HEK293 (cell line): ENCODE measurements at regions not wholly inside any gene's neighbourhood (a gene's known extent, or its start where the extent isn't known, plus 50 kb on each side); places are given as distances from the start of the nearest gene placed in this dataset.

Source experiments
- CTCF ChIA-PET: fragments of 350-600 bp; formaldehyde crosslinking; extraction: SDS; loops from one replicate; lab custom pipeline; 2021; ENCODE audit warnings: antibody characterized with exemption; lab: Yijun Ruan, JAX
- POLR2A ChIA-PET: fragments of 300-600 bp; formaldehyde crosslinking; extraction: SDS; loops from one replicate; lab custom pipeline; 2020; ENCODE audit warnings: antibody characterized with exemption, inconsistent platforms; lab: Yijun Ruan, JAX
- H3K27ac ChIP-seq: fragments of 200-500 bp; sonication (Bioruptor generic); 2 replicates; pipeline ENCODE4 v1.5.1; 2014; ENCODE audit warnings: low read depth, low read length, control low read depth, inconsistent platforms; ENCODE audit errors: extremely low read depth
- H3K36me3 ChIP-seq, 2 experiments: fragments of 200-500 bp in 1 of 2; sonication (Bioruptor generic) in 1 of 2; 1 replicate in 1 of 2; 2 replicates in 1 of 2; pipeline ENCODE4 v1.5.1; 2014 to 2017; ENCODE audit warnings: inconsistent platforms in 2 of 2, low read length in 2 of 2; ENCODE audit not compliant: control insufficient read depth in 2 of 2, insufficient read depth in 1 of 2
- H3K4me1 ChIP-seq: fragments of 200-500 bp; sonication (Bioruptor generic); 2 replicates; pipeline ENCODE4 v1.5.1; 2014; ENCODE audit warnings: mild to moderate bottlenecking, low read length, inconsistent platforms; ENCODE audit not compliant: control insufficient read depth, insufficient read depth
- H3K4me3 ChIP-seq: 2 replicates; pipeline ENCODE4 v1.5.1; 2011; ENCODE audit warnings: low read depth, mild to moderate bottlenecking, control low read depth, low read length, moderate library complexity
- H3K9me3 ChIP-seq: fragments of 200-500 bp; sonication (Bioruptor generic); 2 replicates; pipeline ENCODE4 v1.5.1; 2014; ENCODE audit warnings: low read depth, low read length, inconsistent platforms; ENCODE audit not compliant: control insufficient read depth, insufficient read depth
- ELK4 ChIP-seq: IDR thresholded peaks from 2 replicates; pipeline ENCODE4 v1.6.1; 2011; ENCODE audit warnings: mild to moderate bottlenecking, low read depth, low read length, borderline replicate concordance
- FEZF1 ChIP-seq: fragments of 450-650 bp; formaldehyde crosslinking; IDR thresholded peaks from 2 replicates; pipeline ENCODE4 v1.5.1; 2016; ENCODE audit warnings: missing biosample characterization, missing genetic modification characterization
- GLIS1 ChIP-seq: fragments of 450-650 bp; formaldehyde crosslinking; IDR thresholded peaks from 2 replicates; pipeline ENCODE4 v1.5.1; 2016; ENCODE audit warnings: missing biosample characterization, missing genetic modification characterization
- KLF8 ChIP-seq: fragments of 450-650 bp; formaldehyde crosslinking; IDR thresholded peaks from 2 replicates; pipeline ENCODE4 v1.5.1; 2016; ENCODE audit warnings: missing biosample characterization, missing genetic modification characterization
- KLF9 ChIP-seq: fragments of 450-650 bp; formaldehyde crosslinking; IDR thresholded peaks from 2 replicates; pipeline ENCODE4 v1.5.1; 2016; ENCODE audit warnings: missing biosample characterization, missing genetic modification characterization, low read depth
- PRDM1 ChIP-seq: fragments of 450-650 bp; formaldehyde crosslinking; IDR thresholded peaks from 2 replicates; pipeline ENCODE4; 2016; ENCODE audit warnings: missing biosample characterization, missing genetic modification characterization
- REPIN1 ChIP-seq: fragments of 450-650 bp; formaldehyde crosslinking; IDR thresholded peaks from 2 replicates; pipeline ENCODE4 v1.5.1; 2017; ENCODE audit warnings: missing biosample characterization, missing genetic modification characterization, low read depth
- SETDB1 ChIP-seq: IDR thresholded peaks from one replicate; pipeline ENCODE4 v1.6.1; 2017; ENCODE audit warnings: mild to moderate bottlenecking, low read length, moderate library complexity, mixed read lengths; ENCODE audit not compliant: insufficient read length
- ZFP37 ChIP-seq: fragments of 450-650 bp; formaldehyde crosslinking; IDR thresholded peaks from 2 replicates; pipeline ENCODE4 v1.5.1; 2016; ENCODE audit warnings: missing biosample characterization, missing genetic modification characterization
- ZNF148 ChIP-seq: fragments of 450-650 bp; formaldehyde crosslinking; IDR thresholded peaks from 2 replicates; pipeline ENCODE4 v1.5.0; 2017; ENCODE audit warnings: missing biosample characterization, missing genetic modification characterization, borderline replicate concordance
- ZNF169 ChIP-seq: fragments of 450-650 bp; formaldehyde crosslinking; IDR thresholded peaks from 2 replicates; pipeline ENCODE4 v1.5.1; 2016; ENCODE audit warnings: missing biosample characterization, missing genetic modification characterization
- ZNF184 ChIP-seq: fragments of 450-650 bp; IDR thresholded peaks from 2 replicates; pipeline ENCODE4 v1.5.1; 2018; ENCODE audit warnings: missing biosample characterization, mild to moderate bottlenecking, missing genetic modification characterization
- ZNF214 ChIP-seq: fragments of 450-650 bp; formaldehyde crosslinking; IDR thresholded peaks from 2 replicates; pipeline ENCODE4 v1.5.1; 2017; ENCODE audit warnings: missing biosample characterization, mild to moderate bottlenecking, missing genetic modification characterization, borderline replicate concordance
- ZNF239 ChIP-seq: fragments of 450-650 bp; formaldehyde crosslinking; IDR thresholded peaks from 2 replicates; pipeline ENCODE4 v1.5.1; 2016; ENCODE audit warnings: missing biosample characterization, missing genetic modification characterization
- ZNF292 ChIP-seq: fragments of 450-650 bp; formaldehyde crosslinking; IDR thresholded peaks from 2 replicates; pipeline ENCODE4 v1.5.1; 2016; ENCODE audit warnings: low read depth, missing biosample characterization, missing genetic modification characterization, borderline replicate concordance
- ZNF398 ChIP-seq: fragments of 450-650 bp; formaldehyde crosslinking; IDR thresholded peaks from 2 replicates; pipeline ENCODE4 v1.5.1; 2017; ENCODE audit warnings: missing biosample characterization, missing genetic modification characterization
- ZNF426 ChIP-seq: fragments of 450-650 bp; formaldehyde crosslinking; IDR thresholded peaks from 2 replicates; pipeline ENCODE4 v1.5.1; 2017; ENCODE audit warnings: missing biosample characterization, missing genetic modification characterization, mild to moderate bottlenecking, inconsistent platforms, moderate library complexity
- ZNF488 ChIP-seq: fragments of 450-650 bp; formaldehyde crosslinking; IDR thresholded peaks from 2 replicates; pipeline ENCODE4 v1.5.1; 2016; ENCODE audit warnings: missing biosample characterization, missing genetic modification characterization
- ZNF501 ChIP-seq: fragments of 450-650 bp; formaldehyde crosslinking; IDR thresholded peaks from 2 replicates; pipeline ENCODE4 v1.5.1; 2016; ENCODE audit warnings: missing biosample characterization, missing genetic modification characterization
- ZNF514 ChIP-seq: fragments of 450-650 bp; formaldehyde crosslinking; IDR thresholded peaks from 2 replicates; pipeline ENCODE4 v1.5.1; 2016; ENCODE audit warnings: missing biosample characterization, missing genetic modification characterization
- ZNF555 ChIP-seq: fragments of 450-650 bp; formaldehyde crosslinking; conservative IDR thresholded peaks from 2 replicates; pipeline ENCODE4 v1.5.1; 2017; ENCODE audit warnings: missing biosample characterization, mild to moderate bottlenecking, missing genetic modification characterization, inconsistent platforms
- ZNF585B ChIP-seq: fragments of 450-650 bp; formaldehyde crosslinking; IDR thresholded peaks from 2 replicates; pipeline ENCODE4 v1.5.1; 2016; ENCODE audit warnings: missing biosample characterization, missing genetic modification characterization
- ZNF610 ChIP-seq: fragments of 450-650 bp; formaldehyde crosslinking; IDR thresholded peaks from 2 replicates; pipeline ENCODE4 v1.5.1; 2016; ENCODE audit warnings: missing biosample characterization, missing genetic modification characterization, borderline replicate concordance
- ZNF624 ChIP-seq: fragments of 450-650 bp; formaldehyde crosslinking; IDR thresholded peaks from 2 replicates; pipeline ENCODE4 v1.5.1; 2017; ENCODE audit warnings: missing biosample characterization, missing genetic modification characterization
- ZNF639 ChIP-seq: fragments of 450-650 bp; formaldehyde crosslinking; IDR thresholded peaks from 2 replicates; pipeline ENCODE4 v1.5.1; 2016; ENCODE audit warnings: missing biosample characterization, missing genetic modification characterization
- ZNF670 ChIP-seq: fragments of 450-650 bp; formaldehyde crosslinking; IDR thresholded peaks from 2 replicates; pipeline ENCODE4 v1.5.1; 2016; ENCODE audit warnings: missing biosample characterization, missing genetic modification characterization, low read depth
- ZNF76 ChIP-seq: fragments of 450-650 bp; formaldehyde crosslinking; IDR thresholded peaks from 2 replicates; pipeline ENCODE4; 2016; ENCODE audit warnings: low read depth, missing biosample characterization, missing genetic modification characterization, borderline replicate concordance

- Histone ChIP-seq H3K9me3 (no peaks in the 10 kb centered on the region), H3K4me1 (no peaks in the 10 kb centered on the region), H3K4me3 (no peak overlapping the region), H3K27ac (no peak overlapping the region), H3K36me3 (no peaks in the 10 kb centered on the region)
- ChIA-PET CTCF (no interaction called here), POLR2A (no interaction called here)
- TF ChIP-seq ZFP37 (tag by site-specific recombination) (no peak), PRDM1 (tag by site-specific recombination) (no peak), REPIN1 (tag by site-specific recombination) (no peak), ZNF501 (no peak), ZNF610 (tag by site-specific recombination) (no peak), ZNF624 (tag by site-specific recombination) (no peak), ZNF239 (tag by site-specific recombination) (no peak), ZNF670 (no peak), ZNF426 (no peak), GLIS1 (tag by site-specific recombination) (no peak), ZNF214 (tag by site-specific recombination) (no peak), ZNF514 (tag by site-specific recombination) (no peak), ZNF169 (tag by site-specific recombination) (no peak)
These were observed 729.3 kb upstream of the LUZP2 start for GRCh38 chr11:23767576-23767975.

GRCh38 chr11:23769214-23769613, 727.6 kb upstream of the LUZP2 start:
- Histone ChIP-seq H3K36me3 (no peaks in the 10 kb centered on the region), H3K9me3 (no peaks in the 10 kb centered on the region), H3K4me3 (no peak overlapping the region), H3K4me1 (no peaks in the 10 kb centered on the region), H3K27ac (no peak overlapping the region)
- TF ChIP-seq SETDB1 = peak; percentile 71
- no peak for TF ChIP-seq ZNF585B (tag by site-specific recombination)
- no peak for TF ChIP-seq ZNF148 (tag by site-specific recombination)
- POLR2A ChIA-PET = no interaction called here
- CTCF ChIA-PET = no interaction called here

- POLR2A ChIA-PET = no interaction called here
- TF ChIP-seq ELK4 = no peak
- TF ChIP-seq ZNF398 = no peak
- TF ChIP-seq ZNF585B (tag by site-specific recombination) = no peak
- no peak for TF ChIP-seq ZNF488
- no peak for TF ChIP-seq ZNF292 (tag by site-specific recombination)
- no peak for TF ChIP-seq ZNF624 (tag by site-specific recombination)
- no peak for TF ChIP-seq ZNF555 (tag by site-specific recombination)
- no peak for TF ChIP-seq FEZF1 (tag by site-specific recombination)
- TF ChIP-seq KLF8 (tag by site-specific recombination) = no peak
- TF ChIP-seq KLF9 (tag by site-specific recombination) = no peak
- TF ChIP-seq ZNF76 = no peak
- no peak for TF ChIP-seq ZNF184 (tag by site-specific recombination)
- no peak for TF ChIP-seq ZNF639 (tag by site-specific recombination)
These were observed 724.8 kb upstream of the LUZP2 start for GRCh38 chr11:23772081-23772480.

More at GRCh38 chr11:23772081-23772480, 724.8 kb upstream of the LUZP2 start:
- CTCF ChIA-PET = no interaction called here
- Histone ChIP-seq H3K27ac (no peak overlapping the region), H3K4me3 (no peak overlapping the region), H3K9me3 (no peaks in the 10 kb centered on the region), H3K36me3 (no peaks in the 10 kb centered on the region), H3K4me1 (no peaks in the 10 kb centered on the region)
